WTC11 (cell line): ENCODE measurements at regions not wholly inside any gene's neighbourhood (a gene's known extent, or its start where the extent isn't known, plus 50 kb on each side); places are given as distances from the start of the nearest gene placed in this dataset.

Source experiments
- ATAC-seq: fragments of 200-7000 bp; cut with Tn5 transposase; 2 replicates; pipeline ENCODE4 v1.10.0; 2021; ENCODE audit warnings: mild to moderate bottlenecking, moderate library complexity
- CTCF ChIA-PET: fragments of 300-600 bp; sonication (Branson Sonifier 250); formaldehyde crosslinking; loops from one replicate; lab custom pipeline; 2021; ENCODE audit warnings: antibody characterized with exemption; lab: Charles Lee
- POLR2A ChIA-PET: fragments of 350-600 bp; sonication (Branson Sonifier 250); formaldehyde crosslinking; loops from one replicate; lab custom pipeline; 2021; ENCODE audit warnings: antibody characterized with exemption; lab: Charles Lee
- DNase-seq: peaks from one replicate; pipeline ENCODE4 v3.0.0; 2021; ENCODE audit warnings: low spot score
- H3K27ac Mint-ChIP-seq: 2 replicates; pipeline ENCODE4 v1.8.0; 2021; ENCODE audit warnings: mixed read lengths
- H3K27me3 Mint-ChIP-seq: 2 replicates; pipeline ENCODE4 v1.8.0; 2021; ENCODE audit warnings: low read depth, mild to moderate bottlenecking, moderate library complexity, mixed read lengths
- H3K36me3 Mint-ChIP-seq: 2 replicates; pipeline ENCODE4 v1.8.0; 2021; ENCODE audit warnings: mixed read lengths
- H3K4me1 Mint-ChIP-seq: 2 replicates; pipeline ENCODE4 v1.8.0; 2022; ENCODE audit warnings: mixed read lengths
- H3K4me3 Mint-ChIP-seq: 2 replicates; pipeline ENCODE4 v1.8.0; 2021; ENCODE audit warnings: mild to moderate bottlenecking, moderate library complexity, mixed read lengths
- H3K9me3 Mint-ChIP-seq: 2 replicates; pipeline ENCODE4 v1.8.0; 2021; ENCODE audit warnings: mixed read lengths
- ATF3 ChIP-seq: sonication (generic); formaldehyde crosslinking; conservative IDR thresholded peaks from 2 replicates; pipeline ENCODE4 v1.8.1; 2022; ENCODE audit warnings: mild to moderate bottlenecking, missing genetic modification reagents
- CBFB ChIP-seq: sonication (generic); formaldehyde crosslinking; IDR thresholded peaks from 2 replicates; pipeline ENCODE4 v1.8.1; 2022; ENCODE audit warnings: mild to moderate bottlenecking, low read depth, missing genetic modification reagents
- CREB1 ChIP-seq: sonication (generic); formaldehyde crosslinking; IDR thresholded peaks from 2 replicates; pipeline ENCODE4 v1.8.0; 2023; ENCODE audit warnings: mild to moderate bottlenecking, missing genetic modification reagents
- E2F5 ChIP-seq: sonication (generic); formaldehyde crosslinking; IDR thresholded peaks from 2 replicates; pipeline ENCODE4 v1.8.1; 2022; ENCODE audit warnings: mild to moderate bottlenecking, moderate library complexity, missing genetic modification reagents
- ELF4 ChIP-seq: sonication (generic); formaldehyde crosslinking; IDR thresholded peaks from 2 replicates; pipeline ENCODE4 v1.8.1; 2022; ENCODE audit warnings: low read depth, mild to moderate bottlenecking, moderate library complexity, missing genetic modification reagents
- ESRRA ChIP-seq: sonication (generic); formaldehyde crosslinking; IDR thresholded peaks from 2 replicates; pipeline ENCODE4 v1.8.1; 2022; ENCODE audit warnings: mild to moderate bottlenecking, missing genetic modification reagents, borderline replicate concordance
- ETV6 ChIP-seq: sonication (generic); formaldehyde crosslinking; IDR thresholded peaks from 2 replicates; pipeline ENCODE4 v1.8.1; 2022; ENCODE audit warnings: mild to moderate bottlenecking, missing genetic modification reagents
- FOXK1 ChIP-seq: sonication (generic); formaldehyde crosslinking; IDR thresholded peaks from 2 replicates; pipeline ENCODE4 v1.8.0; 2022; ENCODE audit warnings: mild to moderate bottlenecking, moderate library complexity, missing genetic modification reagents
- MAX ChIP-seq: sonication (generic); formaldehyde crosslinking; IDR thresholded peaks from 2 replicates; pipeline ENCODE4 v1.8.0; 2022; ENCODE audit warnings: mild to moderate bottlenecking, missing genetic modification reagents
- MLX ChIP-seq: sonication (generic); formaldehyde crosslinking; IDR thresholded peaks from 2 replicates; pipeline ENCODE4 v1.8.1; 2023; ENCODE audit warnings: mild to moderate bottlenecking, missing genetic modification reagents, moderate library complexity
- MXD4 ChIP-seq: fragments of 250-450 bp; sonication (Bioruptor Pico); IDR thresholded peaks from 2 replicates; pipeline ENCODE4 v1.8.0; 2021; ENCODE audit warnings: mild to moderate bottlenecking, moderate library complexity, borderline replicate concordance
- PRDM15 ChIP-seq: sonication (generic); formaldehyde crosslinking; IDR thresholded peaks from 2 replicates; pipeline ENCODE4 v1.8.0; 2022; ENCODE audit warnings: missing genetic modification reagents
- PRRX2 ChIP-seq: fragments of 250-450 bp; sonication (Bioruptor Pico); IDR thresholded peaks from 2 replicates; pipeline ENCODE4 v1.8.0; 2021; ENCODE audit warnings: mild to moderate bottlenecking
- RELA ChIP-seq: sonication (generic); formaldehyde crosslinking; IDR thresholded peaks from 2 replicates; pipeline ENCODE4 v1.8.1; 2022; ENCODE audit warnings: missing genetic modification reagents, mild to moderate bottlenecking, borderline replicate concordance
- SMAD3 ChIP-seq: sonication (generic); formaldehyde crosslinking; IDR thresholded peaks from 2 replicates; pipeline ENCODE4 v1.8.0; 2022; ENCODE audit warnings: missing genetic modification reagents, mild to moderate bottlenecking, borderline replicate concordance
- TCF7 ChIP-seq: sonication (generic); formaldehyde crosslinking; IDR thresholded peaks from 2 replicates; pipeline ENCODE4 v1.8.0; 2022; ENCODE audit warnings: mild to moderate bottlenecking, low read depth, missing genetic modification reagents, moderate library complexity
- TEAD4 ChIP-seq: sonication (generic); formaldehyde crosslinking; IDR thresholded peaks from 2 replicates; pipeline ENCODE4 v1.8.0; 2022; ENCODE audit warnings: mild to moderate bottlenecking, missing genetic modification reagents
- USF2 ChIP-seq: sonication (generic); formaldehyde crosslinking; IDR thresholded peaks from 2 replicates; pipeline ENCODE4 v1.8.1; 2023; ENCODE audit warnings: mild to moderate bottlenecking, missing genetic modification reagents, moderate library complexity
- ZBTB21 ChIP-seq: sonication (generic); formaldehyde crosslinking; IDR thresholded peaks from 2 replicates; pipeline ENCODE4 v1.8.1; 2023; ENCODE audit warnings: mild to moderate bottlenecking, missing genetic modification reagents, borderline replicate concordance
- ZNF263 ChIP-seq: sonication (generic); formaldehyde crosslinking; IDR thresholded peaks from 2 replicates; pipeline ENCODE4 v1.8.1; 2022; ENCODE audit warnings: low read depth, mild to moderate bottlenecking, moderate library complexity, missing genetic modification reagents
- ZNF396 ChIP-seq: fragments of 250-450 bp; sonication (Bioruptor Pico); IDR thresholded peaks from 2 replicates; pipeline ENCODE4 v1.8.0; 2021; ENCODE audit warnings: mild to moderate bottlenecking, moderate library complexity, borderline replicate concordance
- ZNF416 ChIP-seq: fragments of 250-450 bp; sonication (Bioruptor Pico); IDR thresholded peaks from 2 replicates; pipeline ENCODE4 v1.9.0; 2021; ENCODE audit warnings: mild to moderate bottlenecking, inconsistent platforms
- ZNF423 ChIP-seq: fragments of 250-450 bp; sonication (Bioruptor Pico); IDR thresholded peaks from 2 replicates; pipeline ENCODE4 v2.1.2; 2022; ENCODE audit warnings: mild to moderate bottlenecking, moderate library complexity

GRCh38 chr18:11408555-11409065, 200.8 kb upstream of the SLC35G4 start (continued):
- TF ChIP-seq MAX (CRISPR knock-in tag) (no peak), ATF3 (CRISPR knock-in tag) (no peak), E2F5 (CRISPR knock-in tag) (no peak)

- ChIA-PET POLR2A (no interaction called here), CTCF (no interaction called here)
- ATAC-seq (no peak), DNase-seq (no peak)
- TF ChIP-seq TCF7 (CRISPR knock-in tag), result no peak
- no peak for TF ChIP-seq CREB1
- TF ChIP-seq SMAD3 (CRISPR knock-in tag), result no peak
- H3K27me3 Mint-ChIP-seq, result no peaks in the 10 kb centered on the region
- no peaks in the 10 kb centered on the region for H3K36me3 Mint-ChIP-seq
- no peaks in the 10 kb centered on the region for H3K9me3 Mint-ChIP-seq
- no peak overlapping the region for H3K4me3 Mint-ChIP-seq
- peaks cover 11% of the 10 kb centered on the region for H3K4me1 Mint-ChIP-seq
- no peak overlapping the region for H3K27ac Mint-ChIP-seq
Observed at GRCh38 chr18:11407940-11408339, 201.5 kb upstream of the SLC35G4 start.

GRCh38 chr18:11405804-11406203, 203.6 kb upstream of the SLC35G4 start:
- Mint-ChIP-seq H3K27ac (no peak overlapping the region), H3K4me1 (no peaks in the 10 kb centered on the region), H3K36me3 (no peaks in the 10 kb centered on the region), H3K9me3 (no peaks in the 10 kb centered on the region), H3K27me3 (no peaks in the 10 kb centered on the region), H3K4me3 (no peak overlapping the region)
- no peak for DNase-seq
- CTCF ChIA-PET, result interaction anchor here (0.7 kb wide), 1 partner anchor 95 kb away, joined by 3 read pairs; no protein-coding TSS in a partner anchor
- TF ChIP-seq PRRX2 (no peak), MAX (CRISPR knock-in tag) (no peak), RELA (CRISPR knock-in tag) (no peak), MLX (CRISPR knock-in tag) (no peak), ETV6 (CRISPR knock-in tag) (no peak), ZNF396 (CRISPR knock-in tag) (no peak), ZNF416 (CRISPR knock-in tag) (no peak), USF2 (CRISPR knock-in tag) (no peak), CBFB (CRISPR knock-in tag) (no peak)
- POLR2A ChIA-PET, result no interaction called here
- ATAC-seq, result no peak

- no peaks in the 10 kb centered on the region for H3K27me3 Mint-ChIP-seq
- H3K4me1 Mint-ChIP-seq, result no peaks in the 10 kb centered on the region
- ChIA-PET CTCF (no interaction called here), POLR2A (no interaction called here)
- ATAC-seq (no peak), DNase-seq (no peak)
- no peak overlapping the region for H3K4me3 Mint-ChIP-seq
- H3K9me3 Mint-ChIP-seq, result no peaks in the 10 kb centered on the region
- H3K36me3 Mint-ChIP-seq, result no peaks in the 10 kb centered on the region
- H3K27ac Mint-ChIP-seq, result no peak overlapping the region
- TF ChIP-seq PRDM15 (CRISPR knock-in tag), result no peak
- no peak for TF ChIP-seq ZNF423 (CRISPR knock-in tag)
- TF ChIP-seq MXD4 (CRISPR knock-in tag), result no peak
- TF ChIP-seq ZBTB21 (CRISPR knock-in tag), result no peak
- TF ChIP-seq TEAD4, result no peak
- no peak for TF ChIP-seq FOXK1 (CRISPR knock-in tag)
- TF ChIP-seq ZNF416 (CRISPR knock-in tag), result no peak
- no peak for TF ChIP-seq ELF4
- TF ChIP-seq ESRRA (CRISPR knock-in tag), result no peak
- no peak for TF ChIP-seq ZNF263
Observed at GRCh38 chr18:11400703-11401102, 208.7 kb upstream of the SLC35G4 start.
